ENCODE measurements at regions not wholly inside any gene's neighbourhood (a gene's known extent, or its start where the extent isn't known, plus 50 kb on each side); places are given as distances from the start of the nearest gene placed in this dataset.

- intact Hi-C loops (cut with micrococcal nuclease; ENCODE audit: unreplicated experiment), result no loop called here
- Histone ChIP-seq H3K4me3 (no peak overlapping the region), H3K27ac (no peak overlapping the region), H3K79me2 (ENCODE audit: low read depth) (no peaks in the 10 kb centered on the region), H3K9me2 (ENCODE audit: insufficient read depth) (no peaks in the 10 kb centered on the region), H3K9me3 (ENCODE audit: insufficient read depth, low read depth) (no peaks in the 10 kb centered on the region), H3K36me3 (ENCODE audit: low read depth) (no peaks in the 10 kb centered on the region), H4K20me1 (ENCODE audit: insufficient read depth) (no peaks in the 10 kb centered on the region), H3F3A (ENCODE audit: insufficient read depth, low read depth) (peaks cover 16% of the 10 kb centered on the region), H2AFZ (no peak overlapping the region), H3K4me2 (no peak overlapping the region), H3K27me3 (ENCODE audit: insufficient read depth, low read depth) (no peaks in the 10 kb centered on the region), H3K4me1 (replicated peaks; ENCODE audit: insufficient read depth) (peaks cover 25% of the 10 kb centered on the region)
- no peak for TF ChIP-seq EZH2 (IDR thresholded peaks at IDR 0.05; ENCODE audit: low read depth)
- TF ChIP-seq CTCF (conservative IDR thresholded peaks at IDR 0.05), result no peak
- BruUV-seq (replicated peaks), result no TSS peak
- ChIA-PET CTCF (no interaction called here), POLR2A (ENCODE audit: unreplicated experiment) (no interaction called here)
- DNase-seq, result no peak
Measured at GRCh38 chr15:69792823-69793222, 304.9 kb downstream of the TLE3 start.

- Histone ChIP-seq H3K4me3 (no peak overlapping the region), H3K9me2 (ENCODE audit: insufficient read depth) (no peaks in the 10 kb centered on the region), H3K36me3 (ENCODE audit: low read depth) (no peaks in the 10 kb centered on the region), H3F3A (ENCODE audit: insufficient read depth, low read depth) (peaks cover 16% of the 10 kb centered on the region), H3K4me2 (no peak overlapping the region), H2AFZ (no peak overlapping the region), H3K4me1 (replicated peaks; ENCODE audit: insufficient read depth) (peaks cover 26% of the 10 kb centered on the region), H4K20me1 (ENCODE audit: insufficient read depth) (no peaks in the 10 kb centered on the region), H3K9me3 (ENCODE audit: insufficient read depth, low read depth) (no peaks in the 10 kb centered on the region), H3K27me3 (ENCODE audit: insufficient read depth, low read depth) (no peaks in the 10 kb centered on the region), H3K79me2 (ENCODE audit: low read depth) (no peaks in the 10 kb centered on the region), H3K27ac (no peak overlapping the region)
- ChIA-PET CTCF (no interaction called here), POLR2A (ENCODE audit: unreplicated experiment) (no interaction called here)
- BruUV-seq (replicated peaks), result no TSS peak
- intact Hi-C loops (cut with micrococcal nuclease; ENCODE audit: unreplicated experiment), result no loop called here
- DNase-seq, result no peak
- TF ChIP-seq EZH2 (IDR thresholded peaks at IDR 0.05; ENCODE audit: low read depth) (no peak), CTCF (conservative IDR thresholded peaks at IDR 0.05) (no peak)
Measured at GRCh38 chr15:69793431-69793780, 304.3 kb downstream of the TLE3 start.

- intact Hi-C loops (cut with micrococcal nuclease; ENCODE audit: unreplicated experiment), result no loop called here
- CTCF ChIA-PET, result no interaction called here
- no peak for TF ChIP-seq CTCF (conservative IDR thresholded peaks at IDR 0.05)
- no peak for TF ChIP-seq EZH2 (IDR thresholded peaks at IDR 0.05; ENCODE audit: low read depth)
- Histone ChIP-seq H3K4me3 (no peak overlapping the region), H4K20me1 (ENCODE audit: insufficient read depth) (no peaks in the 10 kb centered on the region), H3K36me3 (ENCODE audit: low read depth) (no peaks in the 10 kb centered on the region), H3K9me3 (ENCODE audit: insufficient read depth, low read depth) (no peaks in the 10 kb centered on the region), H3K9me2 (ENCODE audit: insufficient read depth) (no peaks in the 10 kb centered on the region), H3K79me2 (ENCODE audit: low read depth) (no peaks in the 10 kb centered on the region), H3K27me3 (ENCODE audit: insufficient read depth, low read depth) (no peaks in the 10 kb centered on the region), H3F3A (ENCODE audit: insufficient read depth, low read depth) (peaks cover 21% of the 10 kb centered on the region), H3K27ac (peak overlapping the region; percentile 92), H2AFZ (no peak overlapping the region), H3K4me1 (replicated peaks; ENCODE audit: insufficient read depth) (peaks cover 32% of the 10 kb centered on the region), H3K4me2 (peak overlapping the region; percentile 76)
- POLR2A ChIA-PET (ENCODE audit: unreplicated experiment), result interaction anchor here (0.6 kb wide), 1 partner anchor 247 kb away, joined by 3 read pairs; no protein-coding TSS in a partner anchor
- BruUV-seq (replicated peaks), result no TSS peak
- no peak for DNase-seq
Measured at GRCh38 chr15:69793781-69794451, 303.8 kb downstream of the TLE3 start.

Data from PC-9 (cell line).